GM12873 (cell line): ENCODE measurements at regions not wholly inside any gene's neighbourhood (a gene's known extent, or its start where the extent isn't known, plus 50 kb on each side); places are given as distances from the start of the nearest gene placed in this dataset.

Source experiments
- TF ChIP-seq, protein P1 (sequence below): IDR thresholded peaks from 2 replicates; pipeline ENCODE4 v1.5.1; 2012; ENCODE audit warnings: low read depth, mild to moderate bottlenecking, moderate library complexity, low read length, control low read depth; ENCODE audit not compliant: insufficient read depth; ENCODE audit errors: missing control alignments

- TF ChIP-seq, protein P1, sequence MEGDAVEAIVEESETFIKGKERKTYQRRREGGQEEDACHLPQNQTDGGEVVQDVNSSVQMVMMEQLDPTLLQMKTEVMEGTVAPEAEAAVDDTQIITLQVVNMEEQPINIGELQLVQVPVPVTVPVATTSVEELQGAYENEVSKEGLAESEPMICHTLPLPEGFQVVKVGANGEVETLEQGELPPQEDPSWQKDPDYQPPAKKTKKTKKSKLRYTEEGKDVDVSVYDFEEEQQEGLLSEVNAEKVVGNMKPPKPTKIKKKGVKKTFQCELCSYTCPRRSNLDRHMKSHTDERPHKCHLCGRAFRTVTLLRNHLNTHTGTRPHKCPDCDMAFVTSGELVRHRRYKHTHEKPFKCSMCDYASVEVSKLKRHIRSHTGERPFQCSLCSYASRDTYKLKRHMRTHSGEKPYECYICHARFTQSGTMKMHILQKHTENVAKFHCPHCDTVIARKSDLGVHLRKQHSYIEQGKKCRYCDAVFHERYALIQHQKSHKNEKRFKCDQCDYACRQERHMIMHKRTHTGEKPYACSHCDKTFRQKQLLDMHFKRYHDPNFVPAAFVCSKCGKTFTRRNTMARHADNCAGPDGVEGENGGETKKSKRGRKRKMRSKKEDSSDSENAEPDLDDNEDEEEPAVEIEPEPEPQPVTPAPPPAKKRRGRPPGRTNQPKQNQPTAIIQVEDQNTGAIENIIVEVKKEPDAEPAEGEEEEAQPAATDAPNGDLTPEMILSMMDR, result no peak
Measured at GRCh38 chr11:91749251-91749650, 475.4 kb upstream of the FAT3 start.

- TF ChIP-seq, protein P1, result no peak
Measured at GRCh38 chr11:91742155-91742554, 482.5 kb upstream of the FAT3 start.

DNA sequence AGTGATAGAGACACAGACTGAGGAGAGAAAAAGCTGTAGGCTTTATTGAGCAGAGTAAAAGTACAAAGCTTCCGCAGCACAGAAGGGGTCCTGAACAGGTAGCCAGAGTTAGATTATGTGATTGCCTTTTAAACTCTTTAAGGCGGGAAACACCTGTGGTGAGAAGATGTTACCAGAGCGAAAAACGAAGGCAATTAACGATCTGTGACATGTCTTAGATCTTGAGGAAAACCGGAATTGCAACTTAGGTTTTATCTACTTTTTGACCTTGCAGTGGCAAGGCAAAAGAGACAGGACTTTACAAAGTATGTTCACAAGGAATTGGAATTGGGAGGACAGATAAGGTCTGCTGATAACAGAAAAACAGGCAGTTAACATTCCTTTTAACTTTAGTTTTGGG is 493.6 kb upstream of the FAT3 start:
- TF ChIP-seq, protein P1, result no peak

DNA sequence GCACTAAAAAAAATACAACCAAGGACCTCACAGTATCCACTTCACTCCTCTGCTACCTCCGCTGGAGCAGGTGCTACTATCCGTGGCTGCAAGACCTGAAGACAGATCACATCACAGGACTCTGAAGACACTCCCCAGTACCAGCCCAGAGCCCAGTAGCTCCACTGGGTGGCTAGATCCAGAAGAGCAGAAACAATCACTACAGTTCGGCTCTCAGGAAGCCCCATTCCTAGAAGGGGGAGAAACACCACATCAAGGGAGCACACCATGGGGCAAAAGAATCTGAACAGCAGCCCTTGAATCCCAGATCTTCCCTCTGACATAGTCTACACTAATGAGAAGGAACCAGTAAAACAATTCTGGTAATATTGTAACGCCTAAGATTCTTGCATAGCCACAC is 494.0 kb upstream of the FAT3 start:
- TF ChIP-seq, protein P1, result no peak

DNA sequence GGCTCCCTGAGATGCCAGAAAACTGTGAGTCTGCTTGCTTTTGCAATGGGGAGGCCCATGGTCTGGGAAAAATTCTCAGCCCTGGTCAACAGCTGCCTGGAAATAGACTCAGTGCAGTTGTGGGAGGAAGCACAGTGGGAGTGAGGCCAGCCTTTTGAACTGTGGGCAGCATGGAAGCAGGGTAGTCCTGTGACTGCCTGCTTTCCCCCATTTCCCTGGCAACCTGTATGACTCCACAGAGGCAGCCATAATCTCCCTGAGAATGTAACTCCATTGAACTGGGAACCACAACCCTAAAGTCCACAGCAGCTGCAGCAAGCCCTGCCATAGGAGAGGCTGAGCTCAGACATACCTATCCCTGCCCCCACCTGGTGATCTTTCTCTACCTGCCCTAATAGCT is 494.6 kb upstream of the FAT3 start:
- TF ChIP-seq, protein P1, result no peak

DNA sequence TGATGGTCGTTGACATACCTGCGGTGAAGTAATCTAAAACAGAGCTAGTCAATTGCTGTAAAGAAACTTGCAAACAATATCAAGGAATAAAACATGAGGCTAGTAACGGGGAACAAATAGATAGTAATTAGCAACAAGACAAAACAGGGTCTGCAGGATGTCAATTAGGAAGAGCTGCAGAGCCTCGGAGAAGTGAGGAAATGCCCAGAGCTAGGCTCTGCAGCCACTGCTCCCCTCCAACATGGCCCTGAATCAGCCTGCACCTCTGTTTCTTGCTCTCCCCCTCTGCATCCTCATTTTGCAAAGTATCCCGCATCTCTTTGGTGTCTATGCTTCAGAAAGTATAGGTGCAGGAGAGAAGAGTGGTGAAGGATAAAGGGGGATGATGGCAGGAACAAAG is 507.4 kb upstream of the FAT3 start:
- TF ChIP-seq, protein P1, result no peak

- TF ChIP-seq, protein P1, result no peak
Measured at GRCh38 chr11:91707652-91708482, 516.8 kb upstream of the FAT3 start.

GRCh38 chr11:91703042-91703441 is 521.6 kb upstream of the FAT3 start:
- TF ChIP-seq, protein P1, result no peak
